ENCODE measurements at regions not wholly inside any gene's neighbourhood (a gene's known extent, or its start where the extent isn't known, plus 50 kb on each side); places are given as distances from the start of the nearest gene placed in this dataset.

GRCh38 chr6:37113976-37114375 lies 56.0 kb upstream of the PIM1 start:
- H3K36me3 ChIP-seq (ENCODE audit: insufficient read depth), result no peaks in the 10 kb centered on the region

DNA sequence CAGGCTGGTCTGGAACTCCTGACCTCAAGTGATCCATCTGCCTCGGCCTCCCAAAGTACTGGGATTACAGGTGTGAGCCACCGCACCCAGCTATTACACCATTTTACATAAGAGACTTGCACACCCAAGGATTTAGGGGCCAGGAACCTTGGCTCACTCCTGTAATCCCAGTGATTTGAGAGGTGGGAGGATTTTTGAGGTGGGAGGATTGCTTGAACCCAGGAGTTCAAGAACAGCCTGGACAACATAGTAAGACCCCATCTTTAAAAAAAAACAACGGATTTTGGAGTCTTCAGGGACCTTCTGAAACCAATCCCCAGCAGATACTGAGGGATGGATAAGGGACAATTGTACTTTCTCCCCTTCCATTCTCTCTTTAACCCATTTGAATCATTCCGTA lies 55.3 kb upstream of the PIM1 start:
- H3K9ac ChIP-seq, result no peak overlapping the region
- no peaks in the 10 kb centered on the region for H3K27me3 ChIP-seq (ENCODE audit: insufficient read depth, low read depth)
- H2AFZ ChIP-seq (ENCODE audit: low read depth), result no peak overlapping the region
- H3K79me2 ChIP-seq (ENCODE audit: insufficient read depth, low read depth), result no peaks in the 10 kb centered on the region
- no peaks in the 10 kb centered on the region for H3K36me3 ChIP-seq (ENCODE audit: insufficient read depth)
- no peaks in the 10 kb centered on the region for H3K4me1 ChIP-seq (ENCODE audit: low read depth, poor library complexity, severe bottlenecking)
- H4K20me1 ChIP-seq (ENCODE audit: insufficient read depth), result no peaks in the 10 kb centered on the region
- H3K4me3 ChIP-seq (IDR thresholded peaks at IDR 0.05; ENCODE audit: insufficient read depth, low read depth, low read length), result no peak overlapping the region
- no peak overlapping the region for H3K4me2 ChIP-seq
- TF ChIP-seq, protein P1, sequence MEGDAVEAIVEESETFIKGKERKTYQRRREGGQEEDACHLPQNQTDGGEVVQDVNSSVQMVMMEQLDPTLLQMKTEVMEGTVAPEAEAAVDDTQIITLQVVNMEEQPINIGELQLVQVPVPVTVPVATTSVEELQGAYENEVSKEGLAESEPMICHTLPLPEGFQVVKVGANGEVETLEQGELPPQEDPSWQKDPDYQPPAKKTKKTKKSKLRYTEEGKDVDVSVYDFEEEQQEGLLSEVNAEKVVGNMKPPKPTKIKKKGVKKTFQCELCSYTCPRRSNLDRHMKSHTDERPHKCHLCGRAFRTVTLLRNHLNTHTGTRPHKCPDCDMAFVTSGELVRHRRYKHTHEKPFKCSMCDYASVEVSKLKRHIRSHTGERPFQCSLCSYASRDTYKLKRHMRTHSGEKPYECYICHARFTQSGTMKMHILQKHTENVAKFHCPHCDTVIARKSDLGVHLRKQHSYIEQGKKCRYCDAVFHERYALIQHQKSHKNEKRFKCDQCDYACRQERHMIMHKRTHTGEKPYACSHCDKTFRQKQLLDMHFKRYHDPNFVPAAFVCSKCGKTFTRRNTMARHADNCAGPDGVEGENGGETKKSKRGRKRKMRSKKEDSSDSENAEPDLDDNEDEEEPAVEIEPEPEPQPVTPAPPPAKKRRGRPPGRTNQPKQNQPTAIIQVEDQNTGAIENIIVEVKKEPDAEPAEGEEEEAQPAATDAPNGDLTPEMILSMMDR (conservative IDR thresholded peaks at IDR 0.05; ENCODE audit: low read depth, low read length), result no peak
- no peak overlapping the region for H3K27ac ChIP-seq

More at GRCh38 chr6:37113976-37114375, 56.0 kb upstream of the PIM1 start:
- no peak overlapping the region for H2AFZ ChIP-seq (ENCODE audit: low read depth)
- no peaks in the 10 kb centered on the region for H3K27me3 ChIP-seq (ENCODE audit: insufficient read depth, low read depth)
- no peak overlapping the region for H3K4me2 ChIP-seq
- no peaks in the 10 kb centered on the region for H3K79me2 ChIP-seq (ENCODE audit: insufficient read depth, low read depth)
- TF ChIP-seq, protein P1 (conservative IDR thresholded peaks at IDR 0.05; ENCODE audit: low read depth, low read length), result no peak
- H3K27ac ChIP-seq, result no peak overlapping the region
- H3K4me3 ChIP-seq (IDR thresholded peaks at IDR 0.05; ENCODE audit: insufficient read depth, low read depth, low read length), result no peak overlapping the region
- H3K4me1 ChIP-seq (ENCODE audit: low read depth, poor library complexity, severe bottlenecking), result no peaks in the 10 kb centered on the region
- no peaks in the 10 kb centered on the region for H4K20me1 ChIP-seq (ENCODE audit: insufficient read depth)
- H3K9ac ChIP-seq, result no peak overlapping the region

GRCh38 chr6:37115236-37115895 lies 54.6 kb upstream of the PIM1 start:
- Histone ChIP-seq H2AFZ (ENCODE audit: low read depth) (no peak overlapping the region), H4K20me1 (ENCODE audit: insufficient read depth) (no peaks in the 10 kb centered on the region), H3K9ac (no peak overlapping the region), H3K27ac (no peak overlapping the region), H3K36me3 (ENCODE audit: insufficient read depth) (no peaks in the 10 kb centered on the region), H3K4me1 (ENCODE audit: low read depth, poor library complexity, severe bottlenecking) (no peaks in the 10 kb centered on the region), H3K4me3 (IDR thresholded peaks at IDR 0.05; ENCODE audit: insufficient read depth, low read depth, low read length) (no peak overlapping the region), H3K79me2 (ENCODE audit: insufficient read depth, low read depth) (no peaks in the 10 kb centered on the region), H3K27me3 (ENCODE audit: insufficient read depth, low read depth) (no peaks in the 10 kb centered on the region), H3K4me2 (no peak overlapping the region)
- TF ChIP-seq, protein P1 (conservative IDR thresholded peaks at IDR 0.05; ENCODE audit: low read depth, low read length), result no peak

DNA sequence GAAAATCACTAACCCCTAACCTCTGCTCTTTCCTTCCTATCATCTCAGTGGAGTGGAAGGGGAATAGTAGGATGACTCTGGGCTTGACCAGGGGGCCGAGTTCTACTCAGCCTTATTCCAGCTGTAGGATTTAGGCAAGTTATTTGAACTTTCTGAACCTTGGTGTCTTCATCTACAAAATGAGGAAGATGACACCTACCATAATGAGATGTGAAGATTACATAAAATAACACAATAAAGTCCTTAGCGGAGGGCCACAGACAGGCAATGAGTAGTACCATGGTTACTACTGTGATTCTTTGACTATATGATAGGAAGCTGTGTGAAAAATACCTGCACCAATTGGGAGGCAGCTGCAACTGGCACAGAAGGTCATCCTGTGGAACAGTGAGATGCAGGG lies 53.6 kb upstream of the PIM1 start:
- Histone ChIP-seq H3K79me2 (ENCODE audit: insufficient read depth, low read depth) (no peaks in the 10 kb centered on the region), H2AFZ (ENCODE audit: low read depth) (no peak overlapping the region), H3K36me3 (ENCODE audit: insufficient read depth) (no peaks in the 10 kb centered on the region), H3K4me2 (no peak overlapping the region), H3K4me1 (ENCODE audit: low read depth, poor library complexity, severe bottlenecking) (no peaks in the 10 kb centered on the region), H4K20me1 (ENCODE audit: insufficient read depth) (no peaks in the 10 kb centered on the region), H3K27ac (no peak overlapping the region), H3K4me3 (IDR thresholded peaks at IDR 0.05; ENCODE audit: insufficient read depth, low read depth, low read length) (no peak overlapping the region), H3K27me3 (ENCODE audit: insufficient read depth, low read depth) (no peaks in the 10 kb centered on the region), H3K9ac (no peak overlapping the region)
- TF ChIP-seq, protein P1 (conservative IDR thresholded peaks at IDR 0.05; ENCODE audit: low read depth, low read length), result no peak

All from KMS-11 (cell line).